ENCODE measurements at regions not wholly inside any gene's neighbourhood (a gene's known extent, or its start where the extent isn't known, plus 50 kb on each side); places are given as distances from the start of the nearest gene placed in this dataset.

DNA sequence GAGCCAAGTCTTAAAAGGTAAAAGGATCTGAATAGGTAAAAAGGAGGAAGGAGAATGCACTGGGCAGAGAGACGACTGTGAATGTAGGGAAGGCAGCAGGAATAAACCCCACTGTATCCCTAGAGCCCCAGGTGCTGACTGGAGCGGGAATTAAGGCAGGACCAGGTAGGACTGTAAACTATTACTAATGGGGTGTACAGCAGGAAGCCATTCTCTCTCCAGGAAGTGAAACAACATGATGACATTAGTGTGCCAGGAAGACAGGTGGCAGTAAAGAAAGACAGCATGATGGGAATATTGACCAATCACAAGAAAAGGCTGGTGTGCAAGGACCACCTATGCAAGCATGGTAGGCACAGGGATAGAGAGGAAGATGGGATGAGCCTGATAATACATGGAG, 433.0 kb downstream of the DNAH5 start:
- no peak overlapping the region for H3K4me3 ChIP-seq (ENCODE audit: low read depth, low read length)
- DNase-seq (ENCODE audit: low read depth) = no peak
- TF ChIP-seq, protein P1, sequence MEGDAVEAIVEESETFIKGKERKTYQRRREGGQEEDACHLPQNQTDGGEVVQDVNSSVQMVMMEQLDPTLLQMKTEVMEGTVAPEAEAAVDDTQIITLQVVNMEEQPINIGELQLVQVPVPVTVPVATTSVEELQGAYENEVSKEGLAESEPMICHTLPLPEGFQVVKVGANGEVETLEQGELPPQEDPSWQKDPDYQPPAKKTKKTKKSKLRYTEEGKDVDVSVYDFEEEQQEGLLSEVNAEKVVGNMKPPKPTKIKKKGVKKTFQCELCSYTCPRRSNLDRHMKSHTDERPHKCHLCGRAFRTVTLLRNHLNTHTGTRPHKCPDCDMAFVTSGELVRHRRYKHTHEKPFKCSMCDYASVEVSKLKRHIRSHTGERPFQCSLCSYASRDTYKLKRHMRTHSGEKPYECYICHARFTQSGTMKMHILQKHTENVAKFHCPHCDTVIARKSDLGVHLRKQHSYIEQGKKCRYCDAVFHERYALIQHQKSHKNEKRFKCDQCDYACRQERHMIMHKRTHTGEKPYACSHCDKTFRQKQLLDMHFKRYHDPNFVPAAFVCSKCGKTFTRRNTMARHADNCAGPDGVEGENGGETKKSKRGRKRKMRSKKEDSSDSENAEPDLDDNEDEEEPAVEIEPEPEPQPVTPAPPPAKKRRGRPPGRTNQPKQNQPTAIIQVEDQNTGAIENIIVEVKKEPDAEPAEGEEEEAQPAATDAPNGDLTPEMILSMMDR (conservative IDR thresholded peaks at IDR 0.05; ENCODE audit: low read depth, low read length) = no peak

DNA sequence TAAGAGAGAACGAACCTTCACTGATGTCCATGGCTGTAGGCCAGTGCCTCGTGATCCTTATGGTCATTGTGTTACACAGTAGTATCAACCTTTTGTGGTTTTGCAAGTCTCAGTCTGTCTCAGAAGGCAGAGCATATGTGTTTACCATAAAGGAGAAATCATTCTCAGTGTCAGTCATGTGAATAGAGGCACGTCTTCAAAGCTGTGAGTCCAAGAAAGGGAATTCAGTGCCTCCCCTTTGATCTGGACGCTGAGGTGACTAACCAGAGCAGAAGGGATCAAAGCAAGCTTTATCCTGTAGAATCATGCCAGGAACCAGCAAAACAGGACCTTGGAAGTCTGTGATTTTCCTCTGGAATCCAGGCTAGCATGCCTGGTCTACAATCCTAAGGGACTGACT, 433.9 kb downstream of the DNAH5 start:
- no peak for DNase-seq (ENCODE audit: low read depth)
- TF ChIP-seq, protein P1 (conservative IDR thresholded peaks at IDR 0.05; ENCODE audit: low read depth, low read length) = no peak
- no peak overlapping the region for H3K4me3 ChIP-seq (ENCODE audit: low read depth, low read length)

DNA sequence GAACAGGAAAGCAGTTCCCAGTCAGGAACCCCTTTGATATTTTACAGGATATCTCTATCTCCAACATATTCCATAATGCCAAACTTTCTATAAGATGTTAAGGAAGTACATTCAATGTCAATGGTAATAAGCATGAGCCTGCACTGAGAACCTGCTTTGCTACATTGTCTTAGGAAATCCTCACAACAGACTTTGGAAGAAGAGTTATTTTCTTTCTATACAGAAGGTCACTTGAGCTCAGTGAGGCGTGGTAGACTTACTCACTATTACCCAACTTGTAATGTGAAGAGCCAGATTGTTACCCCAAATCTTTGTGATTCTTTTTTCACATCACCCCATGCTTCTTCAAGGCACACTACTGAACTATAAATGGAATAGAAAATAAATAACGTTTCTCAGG, 435.9 kb downstream of the DNAH5 start:
- TF ChIP-seq, protein P1 (conservative IDR thresholded peaks at IDR 0.05; ENCODE audit: low read depth, low read length) = no peak
- DNase-seq (ENCODE audit: low read depth) = no peak
- H3K4me3 ChIP-seq (ENCODE audit: low read depth, low read length) = no peak overlapping the region

DNA sequence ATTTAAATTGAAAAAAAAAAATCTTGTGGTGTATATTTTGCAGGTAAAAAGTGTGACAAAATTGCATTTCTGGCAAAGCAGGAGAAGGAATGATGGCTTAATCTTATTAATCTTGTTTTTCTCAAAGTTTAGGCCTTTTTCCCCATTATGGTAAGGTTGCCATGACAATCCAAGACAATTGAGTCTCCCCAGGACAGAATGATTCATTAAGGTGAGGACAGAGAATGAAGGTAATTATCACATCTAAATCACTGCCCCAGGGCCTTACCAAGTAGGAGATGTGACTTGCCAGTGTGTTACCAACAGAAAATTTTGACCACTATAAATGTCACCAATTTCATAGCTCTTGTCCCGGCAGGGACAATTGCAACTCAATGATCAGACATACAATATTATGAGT, 439.2 kb downstream of the DNAH5 start:
- H3K4me3 ChIP-seq (ENCODE audit: low read depth, low read length) = no peak overlapping the region
- DNase-seq (ENCODE audit: low read depth) = no peak
- TF ChIP-seq, protein P1 (conservative IDR thresholded peaks at IDR 0.05; ENCODE audit: low read depth, low read length) = no peak

DNA sequence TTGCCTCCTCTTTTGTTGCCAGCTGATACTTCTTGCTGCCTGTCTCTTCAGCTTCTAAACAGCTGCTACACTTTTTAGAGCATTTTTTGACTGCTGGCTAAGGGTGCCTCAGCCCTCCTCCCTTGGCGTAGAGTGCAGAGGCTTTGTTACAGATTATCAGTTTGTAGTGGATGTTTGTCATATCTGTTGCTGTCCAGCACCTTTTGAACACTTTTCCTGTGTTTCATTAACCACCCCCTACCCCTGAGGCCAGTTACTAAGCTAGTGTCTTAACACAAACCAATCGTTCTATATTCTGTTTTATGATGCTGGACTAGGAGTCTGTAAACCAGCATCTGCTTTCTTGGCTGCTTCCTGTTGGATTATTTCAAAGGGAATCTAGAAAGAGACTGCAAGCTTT, 441.5 kb downstream of the DNAH5 start:
- DNase-seq (ENCODE audit: low read depth) = no peak
- no peak overlapping the region for H3K4me3 ChIP-seq (ENCODE audit: low read depth, low read length)
- TF ChIP-seq, protein P1 (conservative IDR thresholded peaks at IDR 0.05; ENCODE audit: low read depth, low read length) = no peak

DNA sequence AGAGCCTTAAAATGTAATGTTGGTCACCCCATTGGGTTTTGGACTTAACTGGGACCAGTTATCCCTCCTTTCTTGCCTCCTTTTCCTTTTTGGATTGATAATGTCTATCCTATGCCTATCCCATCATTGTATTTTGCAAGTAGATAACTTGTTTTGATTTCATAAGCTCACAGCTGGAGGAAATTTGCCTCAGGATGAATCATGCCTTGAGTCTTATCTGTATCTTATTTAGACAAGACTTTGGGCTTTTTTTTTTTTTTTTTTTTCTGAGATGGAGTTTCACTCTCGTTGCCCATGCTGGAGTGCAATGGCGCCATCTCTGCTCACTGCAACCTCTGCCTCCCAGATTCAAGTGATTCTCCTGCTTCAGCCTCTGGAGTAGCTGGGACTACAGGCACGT, 443.3 kb downstream of the DNAH5 start:
- H3K4me3 ChIP-seq (ENCODE audit: low read depth, low read length) = no peak overlapping the region
- TF ChIP-seq, protein P1 (conservative IDR thresholded peaks at IDR 0.05; ENCODE audit: low read depth, low read length) = no peak
- DNase-seq (ENCODE audit: low read depth) = peak; percentile 16

DNA sequence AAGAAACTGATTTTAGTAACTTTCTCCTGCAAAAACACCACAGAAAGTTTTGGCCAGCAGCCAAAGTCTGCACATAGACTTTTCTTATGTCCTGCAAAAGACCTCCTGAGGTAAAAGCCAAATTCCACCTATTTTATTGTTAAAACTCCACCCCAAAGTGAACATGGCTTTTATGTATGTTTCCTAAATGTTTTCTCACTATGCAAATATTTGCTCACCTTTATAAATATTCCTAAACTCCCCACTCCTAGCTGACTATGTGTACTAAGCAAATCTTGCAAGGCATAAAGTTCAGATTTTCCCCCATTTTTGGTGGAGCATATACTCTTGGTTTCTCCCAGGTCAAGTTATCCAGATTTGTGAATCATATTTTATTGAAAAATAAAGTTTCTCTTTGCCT, 446.2 kb downstream of the DNAH5 start:
- no peak for DNase-seq (ENCODE audit: low read depth)
- TF ChIP-seq, protein P1 (conservative IDR thresholded peaks at IDR 0.05; ENCODE audit: low read depth, low read length) = no peak
- H3K4me3 ChIP-seq (ENCODE audit: low read depth, low read length) = no peak overlapping the region
